GM19025 (cell line): ENCODE measurements at regions not wholly inside any gene's neighbourhood (a gene's known extent, or its start where the extent isn't known, plus 50 kb on each side); places are given as distances from the start of the nearest gene placed in this dataset.

ENCODE experiments used
- ATAC-seq: cut with Tn5 transposase; IDR thresholded peaks from one replicate; pipeline ENCODE4 v1.9.1; 2021; ENCODE audit warnings: mild to moderate bottlenecking, low read depth, moderate library complexity; ENCODE audit not compliant: unreplicated experiment

DNA sequence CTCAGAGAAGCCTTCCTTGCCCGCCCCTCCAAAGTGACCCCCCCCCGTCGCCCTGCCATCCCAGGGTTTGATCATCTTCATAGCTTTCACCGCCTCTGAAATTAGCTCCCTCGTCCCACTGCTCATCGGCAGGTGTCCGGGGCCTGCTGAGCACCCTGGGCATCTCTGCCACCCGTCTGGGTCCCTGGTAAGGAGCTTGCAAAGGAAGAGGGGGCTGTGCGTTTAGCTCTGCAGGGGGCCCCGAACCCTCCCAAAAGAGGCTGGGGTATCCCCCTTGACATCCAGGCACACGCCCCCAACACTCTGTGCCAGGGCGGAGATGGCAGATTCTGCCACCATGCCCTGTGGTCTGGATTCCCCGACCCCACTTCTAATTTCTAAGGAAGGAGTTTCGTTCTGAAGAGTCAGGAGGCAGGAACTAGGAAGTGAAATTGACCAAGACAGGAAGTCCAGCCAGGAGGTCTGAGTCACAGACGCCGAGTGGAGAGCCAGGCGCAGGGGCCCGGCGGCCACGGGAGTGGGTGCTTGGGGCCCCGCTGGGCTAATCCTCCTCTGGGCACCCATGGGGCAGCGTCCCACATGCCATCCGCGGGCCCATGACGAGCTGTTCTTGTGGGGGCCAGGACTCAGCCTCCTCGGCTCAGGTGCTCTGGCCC, 95.7 kb downstream of the RFLNA start:
- no peak for ATAC-seq

DNA sequence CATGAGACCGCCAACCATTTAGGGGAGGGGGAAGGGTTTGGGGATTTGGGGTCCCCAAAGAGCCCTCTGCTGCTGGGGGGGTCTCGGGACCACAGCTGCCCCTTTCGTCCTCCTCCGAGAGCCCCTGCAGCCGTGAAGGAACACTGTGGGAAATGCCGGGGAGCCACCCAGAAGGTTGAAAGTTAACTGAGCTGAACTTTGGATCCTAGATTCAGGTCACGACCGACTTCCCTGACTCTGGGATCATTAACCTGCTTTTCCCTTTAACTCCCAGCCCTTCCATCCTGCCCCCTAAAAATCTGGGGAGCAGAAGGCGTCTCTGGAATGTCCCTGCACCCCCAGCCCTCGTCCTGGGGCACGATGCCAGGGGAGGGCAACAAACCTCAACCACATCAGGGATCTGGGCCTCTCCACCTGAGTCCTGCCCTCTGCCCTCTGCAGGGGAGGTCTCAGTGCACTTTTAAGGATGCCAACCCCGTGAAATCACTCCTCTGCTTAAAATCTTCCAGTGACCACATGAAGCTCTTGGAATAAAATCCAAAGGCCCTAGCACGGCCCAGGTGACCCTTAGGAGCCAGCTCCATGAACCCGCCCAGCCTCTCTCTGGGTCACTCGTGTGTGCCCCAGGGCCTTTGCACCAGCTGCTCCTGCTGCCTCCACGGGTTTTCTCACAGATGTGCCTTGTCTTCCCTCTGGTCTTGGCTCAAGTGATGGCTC, 95.0 kb downstream of the RFLNA start:
- ATAC-seq = no peak

DNA sequence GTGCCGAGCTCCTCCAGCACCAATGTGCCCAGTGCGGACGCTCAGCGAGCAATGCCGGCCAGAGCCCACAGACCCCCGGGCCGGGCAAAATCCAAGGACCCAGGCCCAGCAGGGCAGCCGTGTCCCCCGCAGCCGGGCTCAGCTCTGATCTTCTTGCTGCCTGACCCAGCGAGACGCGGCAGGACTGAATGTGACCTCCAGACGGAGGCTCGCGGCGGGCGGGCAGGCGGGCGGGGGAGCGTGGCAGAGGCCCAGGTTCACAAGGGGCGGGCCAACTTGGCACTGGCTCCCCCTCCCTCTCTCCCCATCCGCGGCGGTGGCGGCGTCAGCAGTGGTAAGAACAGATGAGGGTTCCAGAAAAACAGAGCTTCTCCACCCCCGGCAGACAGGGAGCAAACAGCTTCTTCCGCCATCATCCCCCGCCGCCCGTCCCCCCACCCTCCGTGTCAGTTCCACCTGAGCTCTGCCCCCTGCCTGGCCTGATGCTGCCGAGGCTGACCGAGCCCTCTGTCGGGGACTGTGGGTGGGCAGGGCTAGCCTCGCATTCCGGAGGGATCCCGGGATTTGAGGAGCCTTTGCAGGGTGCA, 94.3 kb downstream of the RFLNA start:
- ATAC-seq = no peak

DNA sequence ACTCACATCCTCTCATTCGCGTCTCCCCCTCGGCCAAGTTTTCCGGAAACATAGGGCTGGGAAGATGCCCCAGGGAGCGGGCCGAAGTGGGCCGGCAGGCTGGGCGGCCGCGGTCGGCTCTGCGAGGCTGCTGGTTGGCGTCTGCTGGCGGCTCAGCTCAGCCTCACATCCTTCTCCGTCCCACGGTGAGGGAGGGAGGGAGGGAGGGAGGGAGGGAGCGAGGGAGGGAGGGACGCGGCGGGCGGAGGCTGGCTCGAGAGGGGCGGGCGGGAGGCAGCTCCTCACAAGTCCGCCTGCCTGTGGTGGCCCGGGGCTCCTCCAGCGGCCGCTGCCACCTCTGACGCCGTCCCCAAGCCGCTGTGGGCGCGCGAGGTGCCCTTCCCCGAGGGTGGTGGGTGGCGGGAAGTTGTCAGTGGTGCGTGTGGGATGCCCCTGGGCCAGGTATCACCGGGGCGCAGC, 93.8 kb downstream of the RFLNA start:
- ATAC-seq = no peak

DNA sequence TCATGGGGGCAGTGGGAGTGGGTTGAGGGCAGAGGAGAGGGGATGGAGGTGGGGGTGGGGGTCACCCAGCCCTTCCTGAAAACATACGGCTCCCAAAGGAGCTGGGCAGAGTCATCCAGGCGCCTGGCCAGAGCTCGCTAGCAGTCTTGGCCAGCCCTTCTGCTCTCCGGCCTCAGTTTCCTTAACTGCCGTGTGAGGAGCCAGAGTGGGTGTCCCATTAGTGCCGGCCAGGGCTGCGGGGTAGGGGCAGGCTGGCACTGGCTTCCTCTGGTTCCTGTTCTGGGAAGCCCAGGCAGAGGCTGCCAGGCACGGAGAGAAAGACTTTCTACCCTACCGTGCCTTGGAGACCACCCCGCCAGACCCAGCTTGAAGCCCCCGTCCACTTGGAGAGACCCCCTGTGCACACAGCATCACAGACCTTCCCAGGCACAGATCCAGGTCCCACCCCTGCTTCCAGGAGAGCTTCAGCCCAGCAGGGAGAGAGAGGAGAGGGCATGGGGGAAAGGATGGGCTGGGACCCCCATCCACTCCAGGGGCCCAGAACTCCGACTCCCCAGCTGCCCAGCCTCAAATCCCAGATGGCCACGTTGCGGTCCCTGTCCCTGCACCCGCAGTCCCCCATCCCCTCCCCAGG, 93.3 kb downstream of the RFLNA start:
- no peak for ATAC-seq

DNA sequence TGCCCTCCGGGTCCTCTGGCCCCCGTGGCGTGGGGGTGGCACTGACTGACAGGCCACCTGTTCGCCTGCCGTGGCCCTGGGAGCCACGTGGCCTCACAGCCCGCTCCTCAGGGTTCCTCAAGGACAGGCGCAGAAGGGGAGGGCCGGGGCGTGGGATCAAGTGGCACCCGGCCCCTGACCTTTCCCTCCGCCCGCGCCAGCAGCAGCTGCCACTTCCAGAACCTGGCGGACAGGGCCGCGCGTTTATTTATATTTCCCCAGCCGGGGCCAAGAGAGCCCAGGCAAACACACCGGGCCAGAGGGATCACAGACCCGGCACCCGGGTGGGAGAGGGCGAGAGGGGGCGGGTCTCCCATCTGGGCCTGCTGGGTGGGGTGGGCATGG, 92.6 kb downstream of the RFLNA start:
- ATAC-seq = no peak

DNA sequence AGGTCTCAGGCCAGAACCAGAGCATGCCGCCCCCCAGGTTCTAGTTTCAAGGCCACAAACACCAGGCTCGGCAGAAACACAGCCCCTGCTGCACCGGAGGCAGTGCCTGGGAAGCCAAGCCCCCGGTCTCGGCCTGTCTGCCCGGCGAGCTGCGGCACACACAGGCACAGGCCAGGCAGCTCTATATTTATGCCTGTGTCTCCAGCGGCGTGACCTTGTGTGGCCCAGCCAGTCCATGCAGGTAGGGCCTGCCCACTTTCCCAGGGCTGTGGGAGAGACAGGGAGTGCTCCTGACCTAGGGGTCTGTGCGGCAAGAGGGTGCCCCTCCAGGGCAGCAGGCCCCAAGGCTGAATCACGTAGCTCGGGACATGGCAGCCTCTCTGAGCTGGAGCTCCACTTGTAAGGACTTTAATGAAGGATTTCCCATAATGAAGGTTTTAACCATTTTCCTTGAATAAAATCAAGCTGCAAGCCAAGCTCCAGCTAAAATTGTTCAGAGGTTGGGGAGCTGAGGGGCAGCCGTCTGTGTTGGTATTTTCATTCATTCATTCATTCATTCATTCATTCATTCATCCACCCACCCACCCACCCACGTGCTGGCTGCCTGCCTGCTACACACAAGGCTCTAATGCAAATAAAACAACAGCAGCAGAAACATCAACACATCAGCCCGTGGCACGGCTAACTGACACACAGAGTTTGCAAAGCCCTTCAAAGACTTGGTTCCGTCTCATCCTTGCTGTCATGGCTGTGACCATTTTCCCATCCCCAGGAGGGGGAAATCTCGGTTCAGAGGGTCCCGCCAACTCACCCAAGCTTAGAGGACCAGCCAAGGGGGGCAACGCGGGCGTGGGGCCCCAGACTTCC, 92.0 kb downstream of the RFLNA start:
- ATAC-seq = no peak

DNA sequence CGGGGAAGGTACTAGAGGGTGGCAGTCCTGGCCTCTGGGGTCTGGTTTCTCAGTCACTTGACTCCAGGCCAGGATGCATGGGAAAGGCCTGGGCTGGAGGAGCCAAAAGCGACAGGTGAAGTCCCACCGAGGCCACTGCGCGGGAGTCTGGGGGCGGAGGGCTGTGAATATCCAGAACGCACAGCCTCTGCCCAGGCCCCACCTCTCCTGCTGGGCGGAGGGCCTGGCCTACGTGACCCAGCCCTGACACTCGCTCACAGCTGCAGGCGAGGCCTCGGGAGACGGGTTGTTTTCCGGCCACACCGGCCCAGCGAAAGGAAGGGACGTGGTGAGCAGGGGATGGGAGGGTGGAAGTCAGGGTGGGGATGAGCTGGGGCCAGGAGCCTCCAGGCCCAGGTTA, 91.2 kb downstream of the RFLNA start:
- ATAC-seq = no peak

DNA sequence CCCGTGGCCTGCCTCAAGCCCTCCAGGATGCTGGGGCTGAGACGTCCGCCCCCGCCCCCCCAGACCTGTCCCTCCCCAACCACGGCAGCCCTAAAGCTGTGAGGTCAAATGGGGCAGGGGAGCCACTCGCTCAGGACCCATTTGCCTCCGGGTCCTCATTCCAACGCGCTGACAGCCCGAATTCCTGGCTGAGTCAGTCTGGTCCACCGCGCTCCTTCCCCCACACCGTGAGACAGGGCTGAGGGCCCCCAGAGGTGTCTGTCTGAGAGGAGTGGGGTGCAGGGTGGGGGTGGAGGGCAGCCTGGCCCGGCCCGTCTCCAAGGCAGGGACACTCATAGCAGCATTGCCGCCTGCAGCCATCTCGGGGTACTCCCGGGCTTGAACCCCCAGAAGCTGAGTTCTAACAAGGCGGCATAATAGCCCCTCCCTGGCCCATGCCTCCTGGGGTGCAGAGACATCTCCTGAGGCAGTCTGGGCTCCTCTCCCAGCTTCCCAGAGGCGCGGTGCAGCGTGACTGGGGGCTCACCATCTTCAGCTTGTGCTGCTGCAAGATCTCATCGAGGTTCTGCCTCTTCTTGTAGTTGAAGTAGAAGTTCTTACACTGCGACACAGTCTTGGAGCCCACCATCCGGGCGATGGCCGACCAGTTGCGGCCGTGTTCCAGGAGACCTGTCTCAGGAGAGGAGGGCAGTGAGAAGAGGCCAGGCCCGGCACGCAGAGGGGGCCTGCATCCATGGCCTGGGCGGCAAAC, 90.5 kb downstream of the RFLNA start:
- no peak for ATAC-seq

DNA sequence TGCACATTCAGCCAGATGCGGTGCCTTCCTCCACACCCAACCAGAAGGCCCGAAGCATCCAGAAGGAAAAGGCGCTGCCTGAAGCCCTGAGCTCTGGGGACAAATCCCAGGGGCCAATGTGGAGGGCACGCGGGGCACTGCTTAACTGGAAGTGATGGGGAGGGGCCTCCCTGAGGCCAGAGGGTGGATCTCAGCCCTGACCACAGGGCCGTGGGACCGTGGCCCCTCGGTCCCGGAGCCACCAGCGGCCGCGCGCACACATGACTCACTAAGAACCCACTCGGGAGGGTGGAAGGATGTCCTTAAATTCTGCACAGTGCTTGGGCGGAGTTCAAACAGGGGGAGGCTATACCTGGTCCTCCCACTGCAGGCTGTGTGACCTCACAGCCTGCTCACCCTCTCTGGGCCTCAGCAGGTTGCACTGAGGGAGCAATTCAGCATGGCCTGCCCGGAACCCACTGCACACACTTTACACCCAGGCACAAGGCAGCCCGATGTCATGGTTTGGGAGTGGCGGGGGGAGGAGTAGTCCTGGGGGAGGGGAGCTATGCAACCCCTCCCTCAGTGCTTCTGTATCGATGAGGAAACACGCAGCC, 89.5 kb downstream of the RFLNA start:
- no peak for ATAC-seq

DNA sequence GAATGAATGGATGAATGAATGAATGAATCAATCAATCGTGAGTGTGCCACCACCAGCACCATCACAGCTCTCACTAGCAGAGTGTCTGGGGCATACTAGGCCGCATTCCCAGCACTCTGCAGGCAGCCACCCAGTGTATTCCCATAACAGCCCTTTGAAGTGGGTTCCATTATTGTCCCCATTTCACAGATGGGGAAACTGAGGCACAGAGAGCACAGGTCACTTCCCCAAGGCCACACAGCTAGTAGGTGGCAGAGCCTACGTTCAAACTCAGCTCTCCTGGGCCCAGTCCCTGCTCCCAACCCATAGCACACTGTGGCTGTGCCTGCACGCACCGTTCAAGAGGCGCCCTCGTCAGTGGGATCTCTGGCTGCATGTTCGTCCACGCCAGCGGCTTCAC, 88.1 kb downstream of the RFLNA start:
- ATAC-seq = no peak

DNA sequence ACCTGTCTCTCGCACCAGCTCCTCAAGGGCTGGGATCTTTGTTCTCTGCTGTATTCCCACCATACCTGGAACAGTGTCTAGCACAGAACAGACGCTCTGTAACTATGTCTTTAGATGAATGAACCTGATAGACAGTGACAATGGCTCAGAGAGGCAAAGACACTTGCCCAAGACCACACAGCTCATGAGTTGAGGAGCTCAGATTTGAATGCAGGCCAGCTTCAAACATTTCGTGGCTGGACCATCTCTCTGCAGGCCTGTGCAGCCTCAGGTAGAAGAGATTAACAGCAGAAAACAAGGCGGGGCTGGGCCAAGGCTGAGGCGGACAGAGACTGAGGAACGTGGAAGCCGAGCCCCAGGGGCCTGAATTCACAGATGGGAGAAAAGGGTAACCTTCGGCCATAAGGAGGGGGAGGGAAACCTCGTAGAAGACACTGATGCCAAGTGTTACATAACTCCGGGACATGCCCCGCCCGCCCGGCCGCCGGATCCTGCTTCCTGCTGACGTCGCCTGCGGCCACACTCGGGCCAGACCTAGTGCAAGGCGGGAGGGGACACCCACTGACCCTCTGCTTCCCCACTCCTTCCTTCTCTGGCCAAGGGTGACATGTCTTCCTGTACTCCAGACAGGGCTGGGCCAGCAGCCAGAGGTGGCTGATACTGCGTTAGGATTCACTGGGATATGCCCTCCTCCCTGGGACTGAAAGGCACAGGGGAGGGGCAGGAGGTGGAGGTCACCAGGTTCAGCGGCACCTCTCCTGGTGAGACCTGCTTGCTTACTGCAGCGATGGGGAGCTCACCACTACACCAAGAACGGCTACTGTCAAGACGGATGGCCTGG, 86.8 kb downstream of the RFLNA start:
- no peak for ATAC-seq

DNA sequence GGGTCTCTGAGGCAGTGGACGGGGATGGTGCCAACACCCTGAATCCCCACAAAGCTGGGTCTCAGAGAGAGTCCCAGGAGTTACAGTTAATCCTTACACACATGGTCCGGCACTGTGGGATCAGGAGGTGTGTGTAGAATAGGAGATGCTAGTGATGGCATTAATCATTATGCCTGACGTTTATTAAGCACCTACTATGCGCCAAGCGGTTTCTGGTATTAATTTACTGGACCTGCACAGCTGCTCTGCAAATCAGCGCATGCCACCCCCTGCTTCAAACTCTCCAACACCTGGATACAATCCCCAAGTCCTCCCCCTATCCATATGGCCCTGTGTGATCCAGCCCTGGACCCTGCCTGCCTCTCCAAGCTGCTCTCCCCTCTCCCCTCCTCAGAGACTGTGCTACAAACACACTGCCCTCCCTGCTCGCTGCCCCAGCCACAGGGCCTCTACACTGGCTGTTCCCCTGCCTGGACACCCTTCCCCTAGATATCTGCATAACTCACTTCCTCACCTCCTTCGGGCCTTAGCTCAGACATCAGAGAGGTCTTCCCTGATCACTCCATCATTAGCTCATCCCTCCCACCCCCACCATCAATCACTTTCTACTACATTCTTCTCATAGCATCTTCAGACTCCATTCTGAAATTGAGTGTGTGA, 86.0 kb downstream of the RFLNA start:
- no peak for ATAC-seq

DNA sequence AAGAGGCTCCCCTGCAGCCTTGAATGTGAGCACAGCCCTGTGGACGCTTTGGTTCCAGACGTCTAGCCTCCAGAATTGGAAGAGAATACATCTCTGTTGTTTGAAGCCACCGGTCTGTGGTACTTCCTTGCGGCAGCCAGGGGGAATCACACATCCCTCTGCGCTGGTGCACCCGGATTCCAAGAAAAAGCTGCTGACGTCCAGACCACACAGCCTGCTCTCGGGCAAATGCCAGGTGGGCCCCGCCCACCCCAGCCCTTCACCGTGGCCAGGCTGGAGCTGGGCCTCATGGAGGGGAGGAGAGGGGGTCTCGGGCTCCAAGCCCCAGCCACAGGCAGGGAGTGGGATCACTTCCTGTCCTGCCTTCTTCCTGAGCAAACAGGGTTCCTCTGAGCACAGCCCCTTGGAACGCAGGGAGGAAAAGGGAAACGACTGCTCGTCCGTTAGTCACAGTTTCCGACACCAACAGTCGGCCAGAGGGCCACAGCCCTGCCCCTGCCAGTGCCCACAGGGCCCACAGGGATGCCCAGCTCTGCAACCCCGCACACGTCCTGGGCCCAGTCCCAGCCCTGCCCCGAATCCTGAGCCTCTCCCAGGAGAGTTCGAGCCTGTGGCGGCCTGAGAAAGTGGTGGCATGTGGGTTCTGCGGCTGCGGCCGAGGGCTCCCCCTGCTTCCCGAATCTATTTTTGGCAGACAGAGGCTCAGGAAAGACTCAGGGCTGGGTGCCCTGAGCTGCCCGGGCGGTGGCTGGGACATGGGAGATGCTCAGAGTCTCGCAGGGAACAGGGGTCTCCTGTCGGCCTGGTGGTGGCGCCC, 85.3 kb downstream of the RFLNA start:
- ATAC-seq = no peak

DNA sequence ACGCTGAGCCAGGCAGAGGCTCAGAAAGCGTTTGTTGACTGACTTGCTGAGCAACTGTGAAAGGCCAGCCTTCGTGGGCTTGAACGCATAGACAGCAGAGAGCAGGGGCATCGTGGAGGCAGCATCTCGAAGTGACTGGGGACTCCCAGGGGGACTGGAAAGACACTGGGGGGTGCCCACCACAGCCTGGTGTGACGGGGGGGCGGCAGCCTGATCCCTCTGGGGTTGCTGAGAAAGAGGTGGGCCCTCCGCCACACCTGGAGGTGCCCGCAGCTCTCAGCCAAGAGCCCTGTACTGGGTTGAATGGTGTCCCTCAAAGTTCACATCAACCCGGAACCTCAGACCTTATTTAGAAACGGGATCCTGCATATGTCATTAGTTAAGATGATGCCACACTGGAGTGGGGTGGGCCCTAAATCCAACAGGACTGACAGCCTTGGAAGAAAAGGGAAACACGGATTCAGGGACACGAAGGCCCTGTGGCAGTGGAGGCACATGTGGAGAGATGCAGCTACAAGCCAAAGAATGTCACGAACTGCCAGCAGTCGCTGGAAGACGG, 84.6 kb downstream of the RFLNA start:
- ATAC-seq = no peak

DNA sequence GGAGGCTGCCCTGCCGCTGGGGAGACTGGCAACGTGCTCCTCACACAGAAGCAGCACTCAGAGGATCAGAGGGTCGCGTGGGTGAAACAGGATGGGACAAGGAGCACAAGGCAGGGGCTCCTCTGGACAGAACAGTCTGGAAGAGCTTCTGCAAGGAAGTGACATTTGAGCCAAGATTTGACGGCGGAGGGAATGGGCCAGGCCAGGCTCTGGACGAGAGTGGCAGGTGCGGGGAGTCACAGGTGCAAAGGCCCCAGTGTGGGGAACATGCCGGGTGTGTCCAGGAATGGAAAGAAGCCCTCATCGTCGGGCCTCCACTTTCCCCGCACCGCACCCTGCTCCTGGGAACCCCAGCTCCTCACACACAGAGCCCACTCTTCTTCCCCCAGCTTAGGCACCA, 84.0 kb downstream of the RFLNA start:
- ATAC-seq = no peak

DNA sequence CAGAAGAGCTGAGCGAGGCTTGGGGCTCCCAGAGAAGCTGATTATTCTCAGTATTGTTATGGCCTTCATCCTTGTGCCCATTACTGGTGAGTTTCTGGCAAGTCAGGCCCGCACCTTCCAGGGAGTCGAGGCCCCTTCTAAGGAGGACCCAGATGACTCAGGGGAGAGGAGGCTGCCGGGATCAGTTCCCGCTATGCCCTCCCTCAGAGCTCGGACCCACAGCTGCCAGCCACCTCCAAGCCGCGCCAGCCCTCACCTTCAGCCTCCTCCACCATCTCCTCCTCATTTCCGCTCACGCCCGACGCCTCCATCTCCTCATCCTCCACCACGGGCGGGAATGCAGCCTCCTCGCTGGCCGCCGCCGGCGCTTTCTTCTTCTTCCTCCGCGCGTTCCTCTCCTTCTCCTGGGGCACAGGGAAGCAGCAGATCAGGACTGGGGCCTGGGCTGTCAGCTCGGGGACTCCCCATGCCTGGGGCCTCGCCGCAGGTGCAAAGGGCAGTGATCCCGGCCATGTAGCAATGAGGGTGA, 83.2 kb downstream of the RFLNA start:
- no peak for ATAC-seq
